ENCODE measurements at regions not wholly inside any gene's neighbourhood (a gene's known extent, or its start where the extent isn't known, plus 50 kb on each side); places are given as distances from the start of the nearest gene placed in this dataset.

GRCh38 chr19:28009696-28010095 is 1203.3 kb downstream of the UQCRFS1 start:
- TF ChIP-seq REST (IDR thresholded peaks at IDR 0.05; ENCODE audit: low read depth), result no peak
- no peak for TF ChIP-seq NFIC (IDR thresholded peaks at IDR 0.05)
- TF ChIP-seq TEAD4 (IDR thresholded peaks at IDR 0.05), result no peak
- TF ChIP-seq ZBTB7A (IDR thresholded peaks at IDR 0.05; ENCODE audit: low read depth), result no peak
- TF ChIP-seq TAF1 (IDR thresholded peaks at IDR 0.05; ENCODE audit: low read depth), result no peak
- no peak for TF ChIP-seq EP300 (IDR thresholded peaks at IDR 0.05; ENCODE audit: borderline replicate concordance)
- TF ChIP-seq FOXM1 (IDR thresholded peaks at IDR 0.05; ENCODE audit: borderline replicate concordance, low read depth), result no peak
- no peak for TF ChIP-seq CREB1 (IDR thresholded peaks at IDR 0.05; ENCODE audit: low read depth)
- TF ChIP-seq EGR1 (IDR thresholded peaks at IDR 0.05), result no peak
- no peak for TF ChIP-seq YY1 (IDR thresholded peaks at IDR 0.05; ENCODE audit: low read depth)
- TF ChIP-seq TCF12 (IDR thresholded peaks at IDR 0.05; ENCODE audit: low read depth), result no peak
- TF ChIP-seq MAX (IDR thresholded peaks at IDR 0.05), result no peak

- no peak for TF ChIP-seq TCF12 (IDR thresholded peaks at IDR 0.05; ENCODE audit: low read depth)
Observed at GRCh38 chr19:28008695-28009094, 1204.3 kb downstream of the UQCRFS1 start.

- no peak for TF ChIP-seq CREB1 (IDR thresholded peaks at IDR 0.05; ENCODE audit: low read depth)
- TF ChIP-seq TEAD4 (IDR thresholded peaks at IDR 0.05), result no peak
- TF ChIP-seq EGR1 (IDR thresholded peaks at IDR 0.05), result no peak
- TF ChIP-seq YY1 (IDR thresholded peaks at IDR 0.05; ENCODE audit: low read depth), result no peak
- no peak for TF ChIP-seq TAF1 (IDR thresholded peaks at IDR 0.05; ENCODE audit: low read depth)
- no peak for TF ChIP-seq ZBTB7A (IDR thresholded peaks at IDR 0.05; ENCODE audit: low read depth)
- no peak for TF ChIP-seq RAD21 (IDR thresholded peaks at IDR 0.05; ENCODE audit: low read depth)
Observed at GRCh38 chr19:28003543-28003942, 1209.4 kb downstream of the UQCRFS1 start.

- no peak for TF ChIP-seq YY1 (IDR thresholded peaks at IDR 0.05; ENCODE audit: low read depth)
- TF ChIP-seq CEBPB (IDR thresholded peaks at IDR 0.05), result no peak
Observed at GRCh38 chr19:27997069-27997468, 1215.9 kb downstream of the UQCRFS1 start.

GRCh38 chr19:27993619-27994570 is 1219.1 kb downstream of the UQCRFS1 start:
- no peak for TF ChIP-seq ZBTB7A (IDR thresholded peaks at IDR 0.05; ENCODE audit: low read depth)
- no peak for TF ChIP-seq TAF1 (IDR thresholded peaks at IDR 0.05; ENCODE audit: low read depth)
- TF ChIP-seq TCF12 (IDR thresholded peaks at IDR 0.05; ENCODE audit: low read depth), result no peak
- TF ChIP-seq RAD21 (IDR thresholded peaks at IDR 0.05; ENCODE audit: low read depth), result no peak

GRCh38 chr19:27986299-27986698 is 1226.7 kb downstream of the UQCRFS1 start:
- TF ChIP-seq FOXM1 (IDR thresholded peaks at IDR 0.05; ENCODE audit: borderline replicate concordance, low read depth), result no peak

- TF ChIP-seq USF1 (IDR thresholded peaks at IDR 0.05), result no peak
- no peak for TF ChIP-seq CEBPB (IDR thresholded peaks at IDR 0.05)
- TF ChIP-seq EP300 (IDR thresholded peaks at IDR 0.05; ENCODE audit: borderline replicate concordance), result no peak
- TF ChIP-seq FOXM1 (IDR thresholded peaks at IDR 0.05; ENCODE audit: borderline replicate concordance, low read depth), result no peak
- TF ChIP-seq TEAD4 (IDR thresholded peaks at IDR 0.05), result no peak
- no peak for TF ChIP-seq TCF12 (IDR thresholded peaks at IDR 0.05; ENCODE audit: low read depth)
Observed at GRCh38 chr19:27975419-27976005, 1237.4 kb downstream of the UQCRFS1 start.

- TF ChIP-seq RAD21 (IDR thresholded peaks at IDR 0.05; ENCODE audit: low read depth) (peak; percentile 96), REST (IDR thresholded peaks at IDR 0.05; ENCODE audit: low read depth) (no peak)
Observed at GRCh38 chr19:27974082-27974513, 1238.9 kb downstream of the UQCRFS1 start.

Data from Ishikawa (cell line).